ENCODE measurements at regions not wholly inside any gene's neighbourhood (a gene's known extent, or its start where the extent isn't known, plus 50 kb on each side); places are given as distances from the start of the nearest gene placed in this dataset.
"Not testable (repeated sequence)": the region's sequence is repeated elsewhere in the genome, so short reads cannot be mapped to it uniquely, and the experiment has no call there.

- no peak for DNase-seq
Observed at GRCh38 chr14:105852378-105853088, 326.1 kb downstream of the TMEM121 start.

- DNase-seq: no peak
Observed at GRCh38 chr14:105853089-105853906, 326.9 kb downstream of the TMEM121 start.

- DNase-seq: no peak
Observed at GRCh38 chr14:105853907-105854599, 327.7 kb downstream of the TMEM121 start.

GRCh38 chr14:105854600-105855245 is 328.3 kb downstream of the TMEM121 start:
- DNase-seq: no peak

GRCh38 chr14:105855246-105855892 is 329.0 kb downstream of the TMEM121 start:
- no peak for DNase-seq

GRCh38 chr14:105855893-105856675 is 329.7 kb downstream of the TMEM121 start:
- no peak for DNase-seq

- no peak for DNase-seq
Observed at GRCh38 chr14:105856676-105857219, 330.4 kb downstream of the TMEM121 start.

- no peak for DNase-seq
Observed at GRCh38 chr14:105857220-105857825, 330.9 kb downstream of the TMEM121 start.

GRCh38 chr14:105857826-105858675 is 331.7 kb downstream of the TMEM121 start:
- no peak for DNase-seq

GRCh38 chr14:105858676-105859025 is 332.3 kb downstream of the TMEM121 start:
- no peak for DNase-seq

- DNase-seq: not testable (repeated sequence)
Observed at GRCh38 chr14:105859073-105859716, 332.8 kb downstream of the TMEM121 start.

- no peak for DNase-seq
Observed at GRCh38 chr14:105859717-105860614, 333.6 kb downstream of the TMEM121 start.

GRCh38 chr14:105860615-105861580 is 334.5 kb downstream of the TMEM121 start:
- no peak for DNase-seq

GRCh38 chr14:105861985-105862465 is 335.6 kb downstream of the TMEM121 start:
- no peak for DNase-seq

- DNase-seq: peak; percentile 28
Observed at GRCh38 chr14:105862581-105863239, 336.3 kb downstream of the TMEM121 start.

Data from right forelimb (tissue), 1 donor.